ENCODE measurements at regions not wholly inside any gene's neighbourhood (a gene's known extent, or its start where the extent isn't known, plus 50 kb on each side); places are given as distances from the start of the nearest gene placed in this dataset.
"Not testable (repeated sequence)": the region's sequence is repeated elsewhere in the genome, so short reads cannot be mapped to it uniquely, and the experiment has no call there.

DNA sequence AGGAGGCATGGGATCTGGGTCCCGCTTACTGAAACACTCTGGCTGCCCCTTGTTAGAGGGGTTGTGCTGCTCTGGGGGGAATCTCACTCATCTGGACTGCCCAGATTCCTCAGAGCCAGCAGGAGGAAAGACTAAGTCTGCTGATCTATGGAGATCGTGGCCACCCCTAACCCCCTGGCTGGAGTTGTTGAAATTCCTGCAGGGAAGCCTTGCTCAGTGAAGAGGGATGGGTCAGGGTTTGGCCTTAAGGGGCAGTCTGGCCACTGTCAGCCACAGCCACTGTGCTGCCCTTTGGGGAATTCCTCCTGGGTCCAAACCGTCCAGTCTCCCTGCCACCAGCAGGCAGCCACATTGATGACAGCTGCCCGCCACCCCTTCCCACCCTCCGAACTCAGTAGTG is 362.0 kb upstream of the AMOT start:
- Histone ChIP-seq H3K27ac (ENCODE audit: low read depth, low read length) (no peak overlapping the region), H3K9ac (ENCODE audit: low read length in 5 of 5) (no peak overlapping the region), H3K4me1 (ENCODE audit: control insufficient read depth in 5 of 5, insufficient read depth in 5 of 5, low read length in 5 of 5) (no peaks in the 10 kb centered on the region), H3K36me3 (ENCODE audit: control insufficient read depth in 5 of 5, insufficient read depth in 5 of 5, low read length in 5 of 5) (no peaks in the 10 kb centered on the region), H3K27me3 (ENCODE audit: control insufficient read depth in 5 of 5, insufficient read depth in 4 of 5, low read length in 5 of 5) (peaks cover 0 to 8% (median 0%) of the 10 kb centered on the region in 5 donors), H3K4me3 (ENCODE audit: low read depth in 1 of 5, low read length in 5 of 5) (no peak overlapping the region), H3K9me3 (ENCODE audit: control insufficient read depth in 5 of 5, low read length in 5 of 5) (peaks cover 3 to 16% (median 7%) of the 10 kb centered on the region in 5 donors)

DNA sequence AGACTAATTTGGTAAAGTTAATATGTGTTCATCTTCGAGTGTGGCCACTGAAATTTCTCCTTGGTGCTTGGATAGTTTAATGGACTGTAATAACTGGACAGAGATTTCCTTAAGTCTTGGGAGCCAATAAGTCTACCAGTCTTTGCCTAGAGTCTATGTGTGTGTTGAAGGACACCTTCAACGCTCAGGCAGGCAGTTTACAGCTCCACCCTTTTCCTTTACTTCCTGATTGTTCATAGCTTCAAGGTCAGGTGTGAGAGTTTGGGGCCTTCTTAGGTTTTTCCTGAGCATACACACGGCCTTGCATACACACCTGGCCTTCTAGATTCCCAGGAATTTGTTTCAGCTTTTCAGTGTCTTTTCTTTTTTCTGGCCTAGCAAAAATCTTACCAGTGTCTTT is 355.3 kb upstream of the AMOT start:
- Histone ChIP-seq H3K9me3 (ENCODE audit: control insufficient read depth in 5 of 5, low read length in 5 of 5) (peaks cover 0 to 12% (median 4%) of the 10 kb centered on the region in 5 donors), H3K4me1 (ENCODE audit: control insufficient read depth in 5 of 5, insufficient read depth in 5 of 5, low read length in 5 of 5) (no peaks in the 10 kb centered on the region), H3K27ac (ENCODE audit: low read depth, low read length) (no peak overlapping the region), H3K9ac (ENCODE audit: low read length in 5 of 5) (no peak overlapping the region), H3K36me3 (ENCODE audit: control insufficient read depth in 5 of 5, insufficient read depth in 5 of 5, low read length in 5 of 5) (no peaks in the 10 kb centered on the region), H3K27me3 (ENCODE audit: control insufficient read depth in 5 of 5, insufficient read depth in 4 of 5, low read length in 5 of 5) (no peaks in the 10 kb centered on the region), H3K4me3 (ENCODE audit: low read depth in 1 of 5, low read length in 5 of 5) (no peak overlapping the region)

- H3K27me3 ChIP-seq (ENCODE audit: control insufficient read depth in 5 of 5, insufficient read depth in 4 of 5, low read length in 5 of 5) = peaks cover 0 to 11% (median 8%) of the 10 kb centered on the region in 5 donors
- H3K4me1 ChIP-seq (ENCODE audit: control insufficient read depth in 5 of 5, insufficient read depth in 5 of 5, low read length in 5 of 5) = no peaks in the 10 kb centered on the region
- no peaks in the 10 kb centered on the region for H3K36me3 ChIP-seq (ENCODE audit: control insufficient read depth in 5 of 5, insufficient read depth in 5 of 5, low read length in 5 of 5)
- H3K4me3 ChIP-seq (ENCODE audit: low read depth in 1 of 5, low read length in 5 of 5) = no peak overlapping the region
- no peak overlapping the region for H3K9ac ChIP-seq (ENCODE audit: low read length in 5 of 5)
- peaks cover 0 to 16% (median 4%) of the 10 kb centered on the region in 5 donors for H3K9me3 ChIP-seq (ENCODE audit: control insufficient read depth in 5 of 5, low read length in 5 of 5)
- no peak overlapping the region for H3K27ac ChIP-seq (ENCODE audit: low read depth, low read length)
Measured at GRCh38 chrX:113192418-113192817, 351.8 kb upstream of the AMOT start.

- Histone ChIP-seq H3K9me3 (ENCODE audit: control insufficient read depth in 5 of 5, low read length in 5 of 5) (peaks cover 0 to 18% (median 5%) of the 10 kb centered on the region in 5 donors), H3K4me3 (ENCODE audit: low read depth in 1 of 5, low read length in 5 of 5) (no peak overlapping the region), H3K36me3 (ENCODE audit: control insufficient read depth in 5 of 5, insufficient read depth in 5 of 5, low read length in 5 of 5) (no peaks in the 10 kb centered on the region), H3K9ac (ENCODE audit: low read length in 5 of 5) (no peak overlapping the region), H3K27me3 (ENCODE audit: control insufficient read depth in 5 of 5, insufficient read depth in 4 of 5, low read length in 5 of 5) (peaks cover 0 to 4% (median 0%) of the 10 kb centered on the region in 5 donors), H3K4me1 (ENCODE audit: control insufficient read depth in 5 of 5, insufficient read depth in 5 of 5, low read length in 5 of 5) (no peaks in the 10 kb centered on the region), H3K27ac (ENCODE audit: low read depth, low read length) (no peak overlapping the region)
Measured at GRCh38 chrX:113157496-113157895, 316.9 kb upstream of the AMOT start.

DNA sequence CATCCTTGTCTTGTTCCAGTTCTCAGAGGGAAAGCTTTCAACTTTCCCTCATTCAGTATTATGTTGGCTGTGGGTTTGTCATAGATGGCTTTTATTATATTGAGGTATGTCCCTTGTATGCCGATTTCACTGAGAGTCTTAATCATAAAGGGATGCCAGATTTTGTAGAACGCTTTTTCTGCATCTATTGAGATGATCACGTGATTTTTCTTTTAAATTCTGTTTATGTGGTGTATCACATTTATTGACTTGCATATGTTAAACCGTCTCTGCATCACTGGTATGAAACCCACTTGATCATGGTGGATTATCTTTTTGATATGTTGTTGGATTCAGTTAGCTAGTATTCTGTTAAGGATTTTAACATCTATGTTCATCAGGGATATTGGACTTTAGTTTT is 313.7 kb upstream of the AMOT start:
- not testable (repeated sequence) for H3K27me3 ChIP-seq (ENCODE audit: control insufficient read depth in 5 of 5, insufficient read depth in 4 of 5, low read length in 5 of 5); H3K4me1 ChIP-seq (ENCODE audit: control insufficient read depth in 5 of 5, insufficient read depth in 5 of 5, low read length in 5 of 5); H3K27ac ChIP-seq (ENCODE audit: low read depth, low read length); H3K9ac ChIP-seq (ENCODE audit: low read length in 5 of 5); H3K36me3 ChIP-seq (ENCODE audit: control insufficient read depth in 5 of 5, insufficient read depth in 5 of 5, low read length in 5 of 5); H3K4me3 ChIP-seq (ENCODE audit: low read depth in 1 of 5, low read length in 5 of 5)
- peaks cover 0 to 16% (median 5%) of the 10 kb centered on the region in 5 donors for H3K9me3 ChIP-seq (ENCODE audit: control insufficient read depth in 5 of 5, low read length in 5 of 5)

DNA sequence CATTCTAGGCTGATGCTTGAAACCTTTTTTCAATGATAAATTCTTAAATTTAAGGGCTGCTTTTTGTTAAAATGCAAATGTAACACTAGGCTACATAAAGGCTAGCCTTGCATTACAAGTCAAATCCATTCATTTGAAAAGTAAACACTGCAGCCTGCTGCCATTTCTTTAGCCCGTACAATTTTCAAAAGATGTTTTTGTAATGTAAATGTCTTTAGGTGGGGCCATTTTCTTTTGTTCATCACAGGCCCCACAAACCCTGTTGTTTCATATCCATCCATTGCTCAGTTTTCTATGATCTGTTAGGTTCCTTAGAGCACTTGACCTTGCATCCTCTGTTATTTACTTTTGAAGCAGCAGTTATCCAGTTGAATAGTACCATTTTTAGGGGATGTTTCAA is 296.2 kb upstream of the AMOT start:
- Histone ChIP-seq H3K27ac (ENCODE audit: low read depth, low read length) (no peak overlapping the region), H3K4me1 (ENCODE audit: control insufficient read depth in 5 of 5, insufficient read depth in 5 of 5, low read length in 5 of 5) (no peaks in the 10 kb centered on the region), H3K9me3 (ENCODE audit: control insufficient read depth in 5 of 5, low read length in 5 of 5) (peaks cover 0 to 4% (median 0%) of the 10 kb centered on the region in 5 donors), H3K27me3 (ENCODE audit: control insufficient read depth in 5 of 5, insufficient read depth in 4 of 5, low read length in 5 of 5) (no peaks in the 10 kb centered on the region), H3K9ac (ENCODE audit: low read length in 5 of 5) (no peak overlapping the region), H3K4me3 (ENCODE audit: low read depth in 1 of 5, low read length in 5 of 5) (no peak overlapping the region), H3K36me3 (ENCODE audit: control insufficient read depth in 5 of 5, insufficient read depth in 5 of 5, low read length in 5 of 5) (no peaks in the 10 kb centered on the region)

- Histone ChIP-seq H3K4me3 (ENCODE audit: low read depth in 1 of 5, low read length in 5 of 5) (no peak overlapping the region), H3K36me3 (ENCODE audit: control insufficient read depth in 5 of 5, insufficient read depth in 5 of 5, low read length in 5 of 5) (no peaks in the 10 kb centered on the region), H3K9ac (ENCODE audit: low read length in 5 of 5) (no peak overlapping the region), H3K27ac (ENCODE audit: low read depth, low read length) (no peak overlapping the region), H3K27me3 (ENCODE audit: control insufficient read depth in 5 of 5, insufficient read depth in 4 of 5, low read length in 5 of 5) (no peaks in the 10 kb centered on the region), H3K4me1 (ENCODE audit: control insufficient read depth in 5 of 5, insufficient read depth in 5 of 5, low read length in 5 of 5) (no peaks in the 10 kb centered on the region), H3K9me3 (ENCODE audit: control insufficient read depth in 5 of 5, low read length in 5 of 5) (peaks cover 0 to 9% (median 4%) of the 10 kb centered on the region in 5 donors)
Measured at GRCh38 chrX:113133316-113133715, 292.7 kb upstream of the AMOT start.

DNA sequence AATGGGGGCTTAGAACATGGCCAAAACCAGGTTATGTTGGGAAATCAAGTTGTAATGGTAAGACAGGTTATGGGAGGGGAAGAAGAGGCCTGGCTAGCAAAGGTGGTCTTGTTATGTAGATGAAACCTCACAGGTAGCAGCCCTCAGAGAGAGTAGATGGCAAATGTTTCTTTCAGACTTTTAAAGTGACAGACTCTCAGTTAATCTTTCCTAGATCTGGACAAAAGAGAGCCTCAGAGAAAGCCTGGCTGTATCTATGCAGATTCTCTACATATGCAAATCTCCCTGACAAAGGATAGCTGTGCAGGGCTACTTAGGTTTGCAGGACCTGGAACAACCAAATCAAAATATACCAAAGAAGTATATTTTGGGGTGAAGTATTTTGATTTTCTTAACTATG is 284.1 kb upstream of the AMOT start:
- Histone ChIP-seq H3K36me3 (ENCODE audit: control insufficient read depth in 5 of 5, insufficient read depth in 5 of 5, low read length in 5 of 5) (no peaks in the 10 kb centered on the region), H3K27me3 (ENCODE audit: control insufficient read depth in 5 of 5, insufficient read depth in 4 of 5, low read length in 5 of 5) (peaks cover 0 to 7% (median 0%) of the 10 kb centered on the region in 5 donors), H3K9me3 (ENCODE audit: control insufficient read depth in 5 of 5, low read length in 5 of 5) (peaks cover 0 to 13% (median 7%) of the 10 kb centered on the region in 5 donors), H3K4me1 (ENCODE audit: control insufficient read depth in 5 of 5, insufficient read depth in 5 of 5, low read length in 5 of 5) (no peaks in the 10 kb centered on the region), H3K4me3 (ENCODE audit: low read depth in 1 of 5, low read length in 5 of 5) (no peak overlapping the region), H3K9ac (ENCODE audit: low read length in 5 of 5) (no peak overlapping the region), H3K27ac (ENCODE audit: low read depth, low read length) (no peak overlapping the region)

DNA sequence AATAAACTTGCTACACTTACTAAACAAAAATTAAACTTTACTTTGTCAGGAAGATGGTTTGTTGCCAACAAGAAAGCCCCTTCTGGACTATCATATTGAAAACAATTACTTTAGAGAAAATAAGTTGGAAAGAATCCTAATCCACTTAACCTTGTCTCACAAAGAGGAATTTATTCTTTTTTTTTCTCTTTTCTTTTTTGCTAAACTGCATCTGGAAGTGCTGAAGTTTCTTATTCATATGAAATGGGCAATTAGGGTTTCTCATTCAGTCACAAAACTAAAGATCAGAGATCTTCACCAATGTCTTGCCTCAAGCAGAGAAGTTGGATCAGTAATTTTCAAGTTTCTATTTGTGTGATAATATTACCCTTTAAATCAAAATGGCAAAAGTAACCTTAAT is 234.9 kb upstream of the AMOT start:
- Histone ChIP-seq H3K4me1 (ENCODE audit: control insufficient read depth in 5 of 5, insufficient read depth in 5 of 5, low read length in 5 of 5) (no peaks in the 10 kb centered on the region), H3K4me3 (ENCODE audit: low read depth in 1 of 5, low read length in 5 of 5) (no peak overlapping the region), H3K27ac (ENCODE audit: low read depth, low read length) (no peak overlapping the region), H3K9ac (ENCODE audit: low read length in 5 of 5) (no peak overlapping the region), H3K36me3 (ENCODE audit: control insufficient read depth in 5 of 5, insufficient read depth in 5 of 5, low read length in 5 of 5) (no peaks in the 10 kb centered on the region), H3K27me3 (ENCODE audit: control insufficient read depth in 5 of 5, insufficient read depth in 4 of 5, low read length in 5 of 5) (peaks cover 0 to 11% (median 4%) of the 10 kb centered on the region in 5 donors), H3K9me3 (ENCODE audit: control insufficient read depth in 5 of 5, low read length in 5 of 5) (peaks cover 0 to under 1% (median 0%) of the 10 kb centered on the region in 5 donors)

- H3K9me3 ChIP-seq (ENCODE audit: control insufficient read depth in 5 of 5, low read length in 5 of 5) = peaks cover 0 to 19% (median 13%) of the 10 kb centered on the region in 5 donors
- no peak overlapping the region for H3K27ac ChIP-seq (ENCODE audit: low read depth, low read length)
- H3K27me3 ChIP-seq (ENCODE audit: control insufficient read depth in 5 of 5, insufficient read depth in 4 of 5, low read length in 5 of 5) = no peaks in the 10 kb centered on the region
- H3K4me3 ChIP-seq (ENCODE audit: low read depth in 1 of 5, low read length in 5 of 5) = no peak overlapping the region
- no peaks in the 10 kb centered on the region for H3K36me3 ChIP-seq (ENCODE audit: control insufficient read depth in 5 of 5, insufficient read depth in 5 of 5, low read length in 5 of 5)
- H3K4me1 ChIP-seq (ENCODE audit: control insufficient read depth in 5 of 5, insufficient read depth in 5 of 5, low read length in 5 of 5) = no peaks in the 10 kb centered on the region
- no peak overlapping the region for H3K9ac ChIP-seq (ENCODE audit: low read length in 5 of 5)
Measured at GRCh38 chrX:113059714-113060113, 219.1 kb upstream of the AMOT start.

DNA sequence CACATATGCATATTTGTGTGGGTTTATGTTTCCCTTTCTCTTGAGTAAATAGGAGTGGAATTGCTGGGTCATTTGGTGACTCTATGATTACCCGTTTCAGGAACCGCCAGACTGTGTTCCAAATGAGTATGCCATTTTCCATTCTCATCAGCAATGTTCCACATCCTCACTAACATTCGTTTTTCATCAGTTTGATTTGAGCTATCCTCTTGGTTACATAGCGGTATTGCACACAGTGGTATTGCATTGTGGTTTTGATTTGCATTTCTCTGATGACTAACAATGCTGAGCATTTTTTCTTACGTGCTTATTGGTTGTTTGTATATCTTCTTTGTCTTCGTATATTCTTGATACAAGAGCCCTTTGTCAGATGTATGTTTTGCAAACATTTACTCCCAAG is 218.0 kb upstream of the AMOT start:
- Histone ChIP-seq H3K4me1 (ENCODE audit: control insufficient read depth in 5 of 5, insufficient read depth in 5 of 5, low read length in 5 of 5) (no peaks in the 10 kb centered on the region), H3K27ac (ENCODE audit: low read depth, low read length) (no peak overlapping the region), H3K9ac (ENCODE audit: low read length in 5 of 5) (no peak overlapping the region), H3K36me3 (ENCODE audit: control insufficient read depth in 5 of 5, insufficient read depth in 5 of 5, low read length in 5 of 5) (no peaks in the 10 kb centered on the region), H3K9me3 (ENCODE audit: control insufficient read depth in 5 of 5, low read length in 5 of 5) (peaks cover 0 to 11% (median 6%) of the 10 kb centered on the region in 5 donors), H3K4me3 (ENCODE audit: low read depth in 1 of 5, low read length in 5 of 5) (no peak overlapping the region), H3K27me3 (ENCODE audit: control insufficient read depth in 5 of 5, insufficient read depth in 4 of 5, low read length in 5 of 5) (no peaks in the 10 kb centered on the region)

All from subcutaneous abdominal adipose tissue (tissue), 5 donors.